ENCODE measurements at regions not wholly inside any gene's neighbourhood (a gene's known extent, or its start where the extent isn't known, plus 50 kb on each side); places are given as distances from the start of the nearest gene placed in this dataset.

- Histone ChIP-seq H3K4me1 (ENCODE audit: insufficient read depth) (no peaks in the 10 kb centered on the region), H2AFZ (no peak overlapping the region), H3K27me3 (replicated peaks; ENCODE audit: insufficient read depth) (no peaks in the 10 kb centered on the region), H3K36me3 (ENCODE audit: low read depth) (no peaks in the 10 kb centered on the region), H3K9me2 (ENCODE audit: insufficient read depth) (no peaks in the 10 kb centered on the region), H3F3A (ENCODE audit: insufficient read depth) (no peaks in the 10 kb centered on the region), H3K9me3 (ENCODE audit: low read depth) (no peaks in the 10 kb centered on the region), H3K4me3 (no peak overlapping the region), H3K79me2 (ENCODE audit: insufficient read depth) (no peaks in the 10 kb centered on the region), H3K27ac (no peak overlapping the region), H3K9ac (no peak overlapping the region), H4K20me1 (ENCODE audit: insufficient read depth) (no peaks in the 10 kb centered on the region), H3K4me2 (ENCODE audit: unreplicated experiment) (no peak overlapping the region)
- in situ Hi-C loops (cut with MboI) = loop anchor here (10.0 kb wide), 1 partner anchor 63 kb away; no protein-coding TSS in a partner anchor
- DNase-seq = no peak
- TF ChIP-seq EZH2phosphoT487 (IDR thresholded peaks at IDR 0.05; ENCODE audit: insufficient read depth, low read depth) (no peak), EZH2 (IDR thresholded peaks at IDR 0.05; ENCODE audit: insufficient read depth, poor library complexity, severe bottlenecking) (no peak)
- 29 to 41% methylated on average over 4 of the region's 4 CpGs for WGBS, 2 experiments (ENCODE audit: low coverage in 1 of 2, low lambda C conversion rate in 2 of 2, missing lambda C conversion rate in 2 of 2)
These were observed 1084.9 kb upstream of the RBFOX1 start for GRCh38 chr16:6247775-6248174.

GRCh38 chr16:6247150-6247549 lies 1085.5 kb upstream of the RBFOX1 start:
- no peak overlapping the region for H2AFZ ChIP-seq
- H3K79me2 ChIP-seq (ENCODE audit: insufficient read depth) = no peaks in the 10 kb centered on the region
- H3K27me3 ChIP-seq (replicated peaks; ENCODE audit: insufficient read depth) = no peaks in the 10 kb centered on the region
- H3K27ac ChIP-seq = no peak overlapping the region
- no peaks in the 10 kb centered on the region for H3K9me2 ChIP-seq (ENCODE audit: insufficient read depth)
- no peaks in the 10 kb centered on the region for H3F3A ChIP-seq (ENCODE audit: insufficient read depth)
- no peak overlapping the region for H3K9ac ChIP-seq
- H4K20me1 ChIP-seq (ENCODE audit: insufficient read depth) = no peaks in the 10 kb centered on the region
- in situ Hi-C loops (cut with MboI) = loop anchor here (10.0 kb wide), 1 partner anchor 62 kb away; no protein-coding TSS in a partner anchor
- H3K4me3 ChIP-seq = no peak overlapping the region
- no peaks in the 10 kb centered on the region for H3K36me3 ChIP-seq (ENCODE audit: low read depth)
- H3K4me1 ChIP-seq (ENCODE audit: insufficient read depth) = no peaks in the 10 kb centered on the region
- no peak for DNase-seq
- no peak overlapping the region for H3K4me2 ChIP-seq (ENCODE audit: unreplicated experiment)
- H3K9me3 ChIP-seq (ENCODE audit: low read depth) = no peaks in the 10 kb centered on the region
- no peak for TF ChIP-seq EZH2phosphoT487 (IDR thresholded peaks at IDR 0.05; ENCODE audit: insufficient read depth, low read depth)
- no peak for TF ChIP-seq EZH2 (IDR thresholded peaks at IDR 0.05; ENCODE audit: insufficient read depth, poor library complexity, severe bottlenecking)
- WGBS, 2 experiments (ENCODE audit: low coverage in 1 of 2, low lambda C conversion rate in 2 of 2, missing lambda C conversion rate in 2 of 2) = 7 to 8% methylated on average over 3 of the region's 3 CpGs

DNA sequence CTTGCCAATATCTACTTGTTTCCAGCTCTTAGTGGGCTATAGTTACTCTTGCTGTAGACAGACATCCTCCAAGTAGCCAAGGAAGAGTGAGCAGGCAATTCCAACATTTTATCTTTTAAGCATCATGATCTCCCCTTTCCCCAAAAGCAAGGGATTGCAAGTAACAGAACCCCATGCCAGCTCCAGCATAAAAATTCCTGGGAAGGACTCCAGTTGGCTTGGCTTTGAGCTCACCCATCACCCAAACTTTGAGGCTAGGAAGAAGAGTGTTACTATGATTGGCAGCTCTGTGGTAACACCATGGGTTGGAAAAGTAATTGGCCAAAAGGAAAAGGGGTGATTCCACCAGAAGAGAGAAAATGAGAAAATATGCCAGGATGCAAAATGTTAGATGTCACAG lies 1086.4 kb upstream of the RBFOX1 start:
- DNase-seq = no peak
- in situ Hi-C loops (cut with MboI) = loop anchor here (10.0 kb wide), 1 partner anchor 61 kb away; no protein-coding TSS in a partner anchor
- no peaks in the 10 kb centered on the region for H3K79me2 ChIP-seq (ENCODE audit: insufficient read depth)
- no peak overlapping the region for H3K9ac ChIP-seq
- H3K4me3 ChIP-seq = no peak overlapping the region
- H3K4me1 ChIP-seq (ENCODE audit: insufficient read depth) = no peaks in the 10 kb centered on the region
- H3K27ac ChIP-seq = no peak overlapping the region
- H3K4me2 ChIP-seq (ENCODE audit: unreplicated experiment) = no peak overlapping the region
- no peaks in the 10 kb centered on the region for H3K36me3 ChIP-seq (ENCODE audit: low read depth)
- H4K20me1 ChIP-seq (ENCODE audit: insufficient read depth) = no peaks in the 10 kb centered on the region
- no peaks in the 10 kb centered on the region for H3F3A ChIP-seq (ENCODE audit: insufficient read depth)
- H3K9me3 ChIP-seq (ENCODE audit: low read depth) = no peaks in the 10 kb centered on the region
- H3K27me3 ChIP-seq (replicated peaks; ENCODE audit: insufficient read depth) = no peaks in the 10 kb centered on the region
- no peaks in the 10 kb centered on the region for H3K9me2 ChIP-seq (ENCODE audit: insufficient read depth)
- H2AFZ ChIP-seq = no peak overlapping the region
- TF ChIP-seq EZH2 (IDR thresholded peaks at IDR 0.05; ENCODE audit: insufficient read depth, poor library complexity, severe bottlenecking) (no peak), EZH2phosphoT487 (IDR thresholded peaks at IDR 0.05; ENCODE audit: insufficient read depth, low read depth) (no peak)

DNA sequence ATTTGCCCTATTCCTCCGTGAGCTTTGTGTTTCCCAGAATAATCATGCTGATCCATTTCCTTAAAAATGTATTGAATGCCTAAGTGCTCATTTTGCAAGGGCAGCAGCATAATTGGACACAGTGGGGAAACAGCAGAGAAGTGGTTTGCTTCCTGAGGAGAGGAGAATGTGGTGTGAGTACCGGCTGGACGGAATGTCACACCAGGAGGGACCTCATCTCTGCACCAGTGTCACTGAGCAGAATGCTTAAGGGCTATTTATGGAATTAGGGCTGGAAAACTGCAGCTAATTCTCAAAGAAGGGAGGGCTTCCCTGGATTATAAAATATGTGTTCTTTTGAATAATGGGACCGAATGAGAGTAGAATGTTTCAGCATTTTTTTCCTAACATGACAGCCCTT lies 1100.6 kb upstream of the RBFOX1 start:
- Histone ChIP-seq H2AFZ (no peak overlapping the region), H3K9ac (no peak overlapping the region), H3K27me3 (replicated peaks; ENCODE audit: insufficient read depth) (no peaks in the 10 kb centered on the region), H3K4me1 (ENCODE audit: insufficient read depth) (no peaks in the 10 kb centered on the region), H3K9me3 (ENCODE audit: low read depth) (no peaks in the 10 kb centered on the region), H3F3A (ENCODE audit: insufficient read depth) (no peaks in the 10 kb centered on the region), H3K36me3 (ENCODE audit: low read depth) (no peaks in the 10 kb centered on the region), H3K79me2 (ENCODE audit: insufficient read depth) (no peaks in the 10 kb centered on the region), H4K20me1 (ENCODE audit: insufficient read depth) (no peaks in the 10 kb centered on the region), H3K4me2 (ENCODE audit: unreplicated experiment) (no peak overlapping the region), H3K4me3 (no peak overlapping the region), H3K27ac (no peak overlapping the region), H3K9me2 (ENCODE audit: insufficient read depth) (no peaks in the 10 kb centered on the region)
- WGBS, 2 experiments (ENCODE audit: low coverage in 1 of 2, low lambda C conversion rate in 2 of 2, missing lambda C conversion rate in 2 of 2) = 13 to 20% methylated on average over 4 of the region's 4 CpGs
- TF ChIP-seq EZH2phosphoT487 (IDR thresholded peaks at IDR 0.05; ENCODE audit: insufficient read depth, low read depth) = no peak
- TF ChIP-seq EZH2 (IDR thresholded peaks at IDR 0.05; ENCODE audit: insufficient read depth, poor library complexity, severe bottlenecking) = no peak
- in situ Hi-C loops (cut with MboI) = no loop called here
- DNase-seq = no peak

DNA sequence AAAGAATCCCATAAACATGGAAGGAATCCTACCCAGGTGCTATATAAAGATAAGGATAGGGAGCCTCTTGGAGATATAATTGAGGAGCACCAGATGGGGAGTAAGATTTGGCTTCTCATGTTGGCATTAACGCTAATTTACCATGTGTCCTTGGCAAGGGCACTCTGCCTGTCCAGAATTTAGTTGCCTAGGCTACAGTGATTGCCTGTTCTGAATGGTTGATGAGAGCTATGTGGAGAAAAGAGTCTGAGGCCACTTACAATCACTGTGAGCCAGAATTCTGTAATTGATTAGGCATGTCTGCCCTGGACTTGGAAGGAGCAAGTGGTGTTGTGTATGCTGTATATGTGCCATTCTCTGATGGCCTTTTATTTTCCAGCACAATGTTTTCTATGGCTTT lies 1101.2 kb upstream of the RBFOX1 start:
- in situ Hi-C loops (cut with MboI) = no loop called here
- Histone ChIP-seq H3K4me2 (ENCODE audit: unreplicated experiment) (no peak overlapping the region), H3F3A (ENCODE audit: insufficient read depth) (no peaks in the 10 kb centered on the region), H3K9ac (no peak overlapping the region), H4K20me1 (ENCODE audit: insufficient read depth) (no peaks in the 10 kb centered on the region), H3K9me3 (ENCODE audit: low read depth) (no peaks in the 10 kb centered on the region), H3K27me3 (replicated peaks; ENCODE audit: insufficient read depth) (no peaks in the 10 kb centered on the region), H3K4me1 (ENCODE audit: insufficient read depth) (no peaks in the 10 kb centered on the region), H3K36me3 (ENCODE audit: low read depth) (no peaks in the 10 kb centered on the region), H3K79me2 (ENCODE audit: insufficient read depth) (no peaks in the 10 kb centered on the region), H3K27ac (no peak overlapping the region), H3K4me3 (no peak overlapping the region), H3K9me2 (ENCODE audit: insufficient read depth) (no peaks in the 10 kb centered on the region), H2AFZ (no peak overlapping the region)
- no peak for DNase-seq
- 13 to 25% methylated on average over 1 of the region's 1 CpG for WGBS, 2 experiments (ENCODE audit: low coverage in 1 of 2, low lambda C conversion rate in 2 of 2, missing lambda C conversion rate in 2 of 2)
- TF ChIP-seq EZH2 (IDR thresholded peaks at IDR 0.05; ENCODE audit: insufficient read depth, poor library complexity, severe bottlenecking) (no peak), EZH2phosphoT487 (IDR thresholded peaks at IDR 0.05; ENCODE audit: insufficient read depth, low read depth) (no peak)

All from GM23248 (cell line).